B cell (primary cell): ENCODE measurements at regions not wholly inside any gene's neighbourhood (a gene's known extent, or its start where the extent isn't known, plus 50 kb on each side); places are given as distances from the start of the nearest gene placed in this dataset.

ENCODE experiments used
- ATAC-seq: fragments of 200-7000 bp; cut with Tn5 transposase; one replicate; pipeline ENCODE4 v1.10.0; 2021; ENCODE audit warnings: low read depth, mild to moderate bottlenecking, moderate number of reproducible peaks, moderate library complexity
- CTCF ChIA-PET: fragments of 350-600 bp; sonication (Branson Sonifier 250); formaldehyde crosslinking; loops from one replicate; lab custom pipeline; 2021; ENCODE audit warnings: antibody characterized with exemption, inconsistent platforms; lab: Charles Lee
- POLR2A ChIA-PET: fragments of 350-600 bp; sonication (Branson Sonifier 250); formaldehyde crosslinking; loops from one replicate; lab custom pipeline; 2021; ENCODE audit warnings: antibody characterized with exemption; lab: Charles Lee
- DNase-seq: peaks from one replicate; pipeline ENCODE4 v3.0.0; 2013
- H2AFZ ChIP-seq: 2 replicates; pipeline ENCODE4 v1.6.1; 2012; ENCODE audit warnings: mild to moderate bottlenecking, low read depth, low read length; ENCODE audit not compliant: insufficient read depth, poor library complexity, severe bottlenecking
- H3K27ac ChIP-seq, 2 donors: 1 replicate in 1 of 2; 2 replicates in 1 of 2; pipeline ENCODE4 v1.5.1; 2012 to 2013; ENCODE audit warnings: low read length in 2 of 2, mild to moderate bottlenecking in 2 of 2, moderate library complexity in 1 of 2
- H3K27me3 ChIP-seq, 4 experiments: fragments of 200-600 bp in 1 of 4; sonication (generic) in 1 of 4; replicated peaks in 1 of 4; 1 replicate in 2 of 4; 2 replicates in 2 of 4; pipeline versions ENCODE4 v1.6.1 to v1.7.0; 2013 to 2016; ENCODE audit warnings: low read length in 3 of 4, mild to moderate bottlenecking in 2 of 4, mixed read lengths in 1 of 4, moderate library complexity in 1 of 4; ENCODE audit not compliant: insufficient read depth in 4 of 4, control insufficient read depth in 3 of 4; ENCODE audit errors: control extremely low read depth in 1 of 4
- H3K36me3 ChIP-seq, 2 experiments: replicated peaks in 1 of 2; 1 replicate in 1 of 2; 2 replicates in 1 of 2; pipeline versions ENCODE4 v1.6.1 to v1.7.1; 2013; ENCODE audit warnings: low read length in 1 of 2; ENCODE audit not compliant: insufficient read depth in 2 of 2, control insufficient read depth in 1 of 2; ENCODE audit errors: control extremely low read depth in 1 of 2, extremely low read depth in 1 of 2
- H3K4me1 ChIP-seq, 2 donors: fragments of 200-600 bp in 1 of 2; sonication (generic) in 1 of 2; 1 replicate in 1 of 2; 2 replicates in 1 of 2; pipeline versions ENCODE4 v1.5.1 to v1.6.1; 2013 to 2017; ENCODE audit warnings: low read length in 2 of 2; ENCODE audit not compliant: control insufficient read depth in 2 of 2, insufficient read depth in 2 of 2
- H3K4me2 ChIP-seq: replicated peaks from 2 replicates; pipeline ENCODE3; 2012; ENCODE audit warnings: mild to moderate bottlenecking, low read depth, low read length; ENCODE audit not compliant: poor library complexity, severe bottlenecking
- H3K4me3 ChIP-seq, 5 experiments: fragments of 200-600 bp in 1 of 5; sonication (generic) in 1 of 5; 1 replicate in 3 of 5; 2 replicates in 2 of 5; pipeline versions ENCODE4 v1.5.1 to v1.7.0; 2011 to 2016; ENCODE audit warnings: low read length in 4 of 5, mild to moderate bottlenecking in 4 of 5, low read depth in 2 of 5, control low read depth in 1 of 5, moderate library complexity in 1 of 5; ENCODE audit not compliant: insufficient read depth in 1 of 5; ENCODE audit errors: control extremely low read depth in 1 of 5, extremely low read depth in 1 of 5
- H3K79me2 ChIP-seq: fragments of 200-600 bp; sonication (generic); one replicate; pipeline ENCODE4 v1.6.0; 2016; ENCODE audit warnings: low read length; ENCODE audit not compliant: control insufficient read depth, insufficient read depth
- H3K9ac ChIP-seq: fragments of 200-600 bp; sonication (generic); 2 replicates; pipeline ENCODE4 v1.6.1; 2017; ENCODE audit warnings: mild to moderate bottlenecking, low read length, moderate library complexity
- H3K9me3 ChIP-seq, 3 donors: one replicate each; pipeline versions ENCODE4 v1.6.1 to v1.7.1; 2013; ENCODE audit warnings: low read length in 2 of 3; ENCODE audit not compliant: control insufficient read depth in 2 of 3, insufficient read depth in 1 of 3; ENCODE audit errors: control extremely low read depth in 1 of 3
- H4K20me1 ChIP-seq: 2 replicates; pipeline ENCODE4 v1.6.0; 2012; ENCODE audit warnings: mild to moderate bottlenecking, low read length; ENCODE audit not compliant: insufficient read depth, control insufficient read depth, poor library complexity, severe bottlenecking
- H3K27ac Mint-ChIP-seq: one replicate; pipeline ENCODE4 v1.8.0; 2021; ENCODE audit warnings: mixed read lengths
- H3K27me3 Mint-ChIP-seq: one replicate; pipeline ENCODE4 v1.8.0; 2021; ENCODE audit warnings: mixed read lengths
- H3K4me1 Mint-ChIP-seq: one replicate; pipeline ENCODE4 v1.8.0; 2021; ENCODE audit warnings: mixed read lengths
- H3K4me3 Mint-ChIP-seq: one replicate; pipeline ENCODE4 v1.8.0; 2021; ENCODE audit warnings: mixed read lengths
- H3K9me3 Mint-ChIP-seq: one replicate; pipeline ENCODE4 v1.8.0; 2022; ENCODE audit warnings: mixed read lengths; ENCODE audit not compliant: insufficient read depth
- CTCF ChIP-seq: fragments of 200-600 bp; IDR thresholded peaks from one replicate; pipeline ENCODE4 v1.8.0; 2022; ENCODE audit warnings: antibody characterized with exemption, mild to moderate bottlenecking
- EZH2 ChIP-seq: IDR thresholded peaks from 2 replicates; pipeline ENCODE4 v1.6.1; 2012; ENCODE audit warnings: borderline replicate concordance, low read depth, mild to moderate bottlenecking, moderate library complexity, low read length; ENCODE audit not compliant: insufficient read depth, poor library complexity, severe bottlenecking
- WGBS: methylation state at CpG from one replicate; pipeline ENCODE4 v1.1.5; 2013; ENCODE audit warnings: missing lambda C conversion rate; ENCODE audit not compliant: insufficient coverage; 5-methylcytosine and 5-hydroxymethylcytosine counted together
- intact Hi-C: fragments of 100-400 bp; cut with micrococcal nuclease; formaldehyde crosslinking; loops from one replicate; pipeline ENCODE4 v1.10.0; 2022

DNA sequence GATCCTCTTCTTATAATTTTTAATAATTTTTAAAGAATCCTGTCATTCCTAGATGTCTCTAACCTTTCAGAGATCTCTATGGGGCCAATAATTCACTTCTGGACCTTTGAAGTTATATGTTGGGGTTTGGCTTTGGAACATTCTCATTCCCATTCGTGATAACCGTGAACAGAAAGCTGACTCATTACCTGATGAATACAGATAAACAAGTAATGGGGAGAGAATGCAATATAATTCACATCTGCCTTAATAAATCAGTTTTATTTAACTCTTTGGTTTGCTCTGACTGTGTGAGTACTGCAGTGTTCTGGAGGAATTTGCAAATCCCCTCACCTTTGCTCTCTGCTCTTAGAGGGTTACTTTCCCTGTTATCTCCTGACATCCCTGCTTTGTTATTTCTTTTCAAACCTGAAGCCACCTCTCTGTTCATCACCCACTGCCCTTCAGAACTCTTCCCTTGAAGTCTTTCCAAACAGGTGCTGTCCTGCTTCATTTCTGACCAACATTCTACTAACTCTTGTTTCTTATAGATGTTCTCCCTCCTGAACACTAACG lies 79.6 kb upstream of the SLC38A2 start:
- no peak overlapping the region for H2AFZ ChIP-seq
- peaks cover 24 to 28% of the 10 kb centered on the region in 2 donors for H3K4me1 ChIP-seq
- intact Hi-C loops, result no loop called here
- ATAC-seq (no peak), DNase-seq (no peak)
- ChIA-PET POLR2A (no interaction called here), CTCF (no interaction called here)
- Mint-ChIP-seq H3K9me3 (no peaks in the 10 kb centered on the region), H3K4me1 (peaks cover 32% of the 10 kb centered on the region), H3K27me3 (no peaks in the 10 kb centered on the region), H3K27ac (no peak overlapping the region), H3K4me3 (no peak overlapping the region)
- H4K20me1 ChIP-seq, result no peaks in the 10 kb centered on the region
- H3K36me3 ChIP-seq, result no peaks in the 10 kb centered on the region
- no peak overlapping the region for H3K9ac ChIP-seq
- H3K79me2 ChIP-seq, result no peaks in the 10 kb centered on the region
- H3K27me3 ChIP-seq, result no peaks in the 10 kb centered on the region
- no peak overlapping the region for H3K4me3 ChIP-seq
- H3K27ac ChIP-seq, result no peak overlapping the region
- H3K4me2 ChIP-seq, result no peak overlapping the region
- TF ChIP-seq EZH2, result no peak
- no peak for TF ChIP-seq CTCF
- H3K9me3 ChIP-seq, result peaks cover 0 to 6% (median 0%) of the 10 kb centered on the region in 3 donors
- no CpG with 5 or more reads among the region's 3 CpGs for WGBS

DNA sequence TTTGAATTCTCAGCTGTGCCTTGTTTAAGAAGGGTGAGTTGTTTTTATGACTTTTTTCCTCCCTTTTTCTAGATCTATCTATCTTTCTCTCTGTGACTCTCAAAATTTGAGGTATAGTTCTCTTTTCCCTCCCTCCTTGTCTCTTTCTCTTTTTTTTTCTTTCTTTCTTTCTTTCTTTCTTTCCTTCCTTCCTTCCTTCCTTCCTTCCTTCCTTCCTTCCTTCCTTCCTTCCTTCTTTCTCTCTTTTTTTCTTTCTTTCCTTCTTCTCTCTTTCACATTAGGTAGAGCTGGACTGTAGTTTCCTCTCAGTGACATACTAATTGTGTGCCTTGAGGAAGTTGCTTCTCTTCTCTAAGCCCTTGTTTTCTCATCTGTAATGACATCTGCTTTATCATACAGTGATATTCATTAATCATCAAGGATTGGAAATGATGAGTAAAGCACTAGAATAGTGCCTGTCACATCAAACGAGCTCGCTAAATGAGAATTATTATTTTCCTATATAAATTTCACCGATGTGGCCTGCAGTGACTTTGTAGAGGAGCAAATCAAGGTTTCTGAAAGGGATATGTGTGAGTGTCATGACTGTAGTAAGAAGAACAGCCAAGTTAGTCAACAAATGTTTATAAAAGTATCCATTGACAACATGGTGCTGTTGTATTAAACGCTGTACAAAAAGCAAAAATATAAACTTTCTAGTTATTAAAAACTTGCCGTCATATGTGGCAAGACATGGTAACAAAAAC lies 78.9 kb upstream of the SLC38A2 start:
- no CpG with 5 or more reads among the region's 5 CpGs for WGBS
- H3K4me1 Mint-ChIP-seq, result peaks cover 25% of the 10 kb centered on the region

More for the DNA sequence above, 78.9 kb upstream of the SLC38A2 start:
- ATAC-seq (no peak), DNase-seq (no peak)
- ChIA-PET POLR2A (no interaction called here), CTCF (no interaction called here)
- H3K27ac ChIP-seq, result no peak overlapping the region
- no peaks in the 10 kb centered on the region for H3K79me2 ChIP-seq
- no peak overlapping the region for H2AFZ ChIP-seq
- no peak overlapping the region for H3K4me3 ChIP-seq
- no peak overlapping the region for H3K9ac ChIP-seq
- H3K4me2 ChIP-seq, result no peak overlapping the region
- Mint-ChIP-seq H3K27ac (no peak overlapping the region), H3K9me3 (no peaks in the 10 kb centered on the region), H3K27me3 (no peaks in the 10 kb centered on the region), H3K4me3 (no peak overlapping the region)
- intact Hi-C loops, result no loop called here
- peaks cover 0 to 6% (median 0%) of the 10 kb centered on the region in 3 donors for H3K9me3 ChIP-seq
- no peaks in the 10 kb centered on the region for H4K20me1 ChIP-seq
- H3K27me3 ChIP-seq, result no peaks in the 10 kb centered on the region
- H3K4me1 ChIP-seq, result peaks cover 18 to 25% of the 10 kb centered on the region in 2 donors
- TF ChIP-seq EZH2 (no peak), CTCF (no peak)
- no peaks in the 10 kb centered on the region for H3K36me3 ChIP-seq
